GM19240 (cell line): ENCODE measurements at regions not wholly inside any gene's neighbourhood (a gene's known extent, or its start where the extent isn't known, plus 50 kb on each side); places are given as distances from the start of the nearest gene placed in this dataset.
"Not testable (repeated sequence)": the region's sequence is repeated elsewhere in the genome, so short reads cannot be mapped to it uniquely, and the experiment has no call there.

ENCODE experiments used
- DNase-seq: peaks from one replicate; pipeline ENCODE4 v3.0.0; 2011; ENCODE audit warnings: low spot score; ENCODE audit not compliant: insufficient read length

- no peak for DNase-seq
Measured at GRCh38 chr9:120338340-120338739, 241.6 kb downstream of the CDK5RAP2 start.

- no peak for DNase-seq
Measured at GRCh38 chr9:120337131-120337530, 242.8 kb downstream of the CDK5RAP2 start.

DNA sequence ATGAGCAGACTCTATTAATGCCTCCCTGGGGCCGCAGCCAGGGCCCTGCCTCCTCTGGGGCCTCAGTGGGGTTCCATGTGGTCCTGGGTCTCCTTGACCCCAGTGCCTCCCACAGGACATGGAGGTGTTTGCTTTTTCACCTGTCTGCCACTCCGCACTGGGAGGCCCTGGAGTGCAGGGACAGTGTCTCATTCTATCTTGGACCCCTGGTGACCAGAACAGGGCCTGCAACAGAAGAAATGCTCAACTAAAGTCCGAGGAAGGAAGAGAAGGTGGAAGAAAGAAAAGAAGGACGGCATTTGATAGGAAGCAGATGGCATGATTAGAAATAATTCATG is 243.2 kb downstream of the CDK5RAP2 start:
- no peak for DNase-seq

- DNase-seq, result no peak
Measured at GRCh38 chr9:120336021-120336752, 243.8 kb downstream of the CDK5RAP2 start.

DNA sequence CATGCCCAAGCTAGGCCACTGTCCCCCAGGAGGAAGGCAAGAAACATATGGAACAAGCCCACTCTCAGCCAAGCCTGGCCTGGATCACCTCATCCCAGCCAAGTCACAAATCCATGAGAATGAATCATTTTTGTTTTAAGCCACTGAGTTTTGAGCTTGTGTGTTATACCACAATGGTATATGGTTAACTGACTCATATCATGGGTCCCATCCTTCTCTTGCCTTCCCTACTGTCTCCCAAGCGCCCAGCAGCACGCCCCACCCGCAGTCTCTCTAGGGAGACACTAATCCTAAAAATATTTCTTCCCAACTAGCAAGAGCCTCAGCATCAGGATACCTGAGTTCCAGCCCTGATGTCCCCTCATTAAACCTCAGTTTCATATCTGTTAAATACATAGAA is 248.1 kb downstream of the CDK5RAP2 start:
- no peak for DNase-seq

DNA sequence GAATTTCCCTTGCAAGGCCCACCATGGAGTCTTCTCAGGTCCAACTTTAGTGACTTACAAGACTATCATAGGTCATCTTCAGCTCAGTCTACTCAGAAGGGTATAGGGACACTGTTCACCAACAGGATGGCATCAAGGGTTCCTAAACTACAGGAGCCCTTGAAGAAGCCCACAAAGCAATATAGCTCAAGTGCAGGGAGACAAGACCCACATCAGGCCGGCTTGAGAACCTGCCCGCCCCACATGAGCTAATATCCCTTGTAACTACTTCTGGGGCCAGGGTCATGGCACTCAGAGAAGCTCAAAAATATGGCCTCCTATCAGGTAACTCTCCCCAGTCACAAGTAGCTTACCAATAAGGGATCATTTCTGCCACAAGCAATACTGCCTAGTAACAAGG is 249.9 kb downstream of the CDK5RAP2 start:
- no peak for DNase-seq

DNA sequence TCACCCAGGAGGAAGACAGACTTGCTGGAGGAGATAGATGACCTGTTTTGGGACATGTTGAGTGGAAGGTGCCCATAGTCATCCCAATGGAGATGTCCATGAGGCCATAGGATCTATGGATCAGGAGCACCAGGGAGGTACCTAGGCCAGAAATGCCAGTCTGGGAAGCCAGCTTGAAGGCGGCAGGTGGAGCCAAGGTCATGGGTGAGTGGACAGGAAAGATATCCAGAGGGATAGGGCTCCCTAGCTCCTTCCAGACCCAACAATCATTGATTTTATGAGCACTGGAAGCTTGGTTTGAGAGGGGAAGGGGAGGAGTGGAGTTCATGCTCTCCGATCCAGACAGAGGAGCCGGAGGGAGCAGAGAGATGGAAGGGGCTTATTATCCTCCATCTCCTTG is 252.6 kb downstream of the CDK5RAP2 start:
- no peak for DNase-seq

GRCh38 chr9:120326049-120326693 is 253.8 kb downstream of the CDK5RAP2 start:
- no peak for DNase-seq

DNA sequence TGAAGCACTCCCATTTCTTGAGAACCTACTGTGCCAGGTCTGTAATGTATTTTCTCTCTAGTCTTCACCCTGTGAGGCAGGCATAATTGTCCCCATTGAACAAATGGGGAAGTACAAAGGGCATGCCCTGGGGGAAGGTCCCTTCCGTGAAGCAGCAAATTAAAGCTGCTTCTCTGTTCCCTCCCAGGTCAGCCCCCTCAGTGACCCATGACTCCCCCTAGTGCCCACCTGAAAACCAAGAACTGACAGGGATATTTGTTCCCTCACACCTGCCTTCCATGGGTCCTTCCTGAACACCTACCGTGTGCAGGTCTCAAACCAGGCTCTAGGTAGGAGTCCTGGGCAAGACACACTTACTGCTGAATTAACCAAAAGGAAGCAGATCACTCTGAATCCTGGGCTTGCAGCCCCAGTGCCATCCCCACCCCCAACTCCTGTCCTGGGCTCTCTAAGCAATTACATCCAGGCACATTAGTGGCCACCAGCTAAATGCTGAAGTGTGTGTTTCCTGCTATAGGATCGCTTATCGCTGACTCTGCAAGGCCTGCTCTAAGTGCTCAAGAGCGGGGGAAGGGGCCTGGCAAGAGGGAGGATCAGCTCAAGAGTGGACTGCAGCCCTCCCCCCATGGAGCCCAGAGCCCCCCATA is 254.8 kb downstream of the CDK5RAP2 start:
- DNase-seq, result no peak

- DNase-seq, result no peak
Measured at GRCh38 chr9:120324461-120324860, 255.5 kb downstream of the CDK5RAP2 start.

- DNase-seq, result no peak
Measured at GRCh38 chr9:120323125-120323524, 256.8 kb downstream of the CDK5RAP2 start.

- DNase-seq, result no peak
Measured at GRCh38 chr9:120319452-120319851, 260.5 kb downstream of the CDK5RAP2 start.

- no peak for DNase-seq
Measured at GRCh38 chr9:120315154-120315553, 264.8 kb downstream of the CDK5RAP2 start.

DNA sequence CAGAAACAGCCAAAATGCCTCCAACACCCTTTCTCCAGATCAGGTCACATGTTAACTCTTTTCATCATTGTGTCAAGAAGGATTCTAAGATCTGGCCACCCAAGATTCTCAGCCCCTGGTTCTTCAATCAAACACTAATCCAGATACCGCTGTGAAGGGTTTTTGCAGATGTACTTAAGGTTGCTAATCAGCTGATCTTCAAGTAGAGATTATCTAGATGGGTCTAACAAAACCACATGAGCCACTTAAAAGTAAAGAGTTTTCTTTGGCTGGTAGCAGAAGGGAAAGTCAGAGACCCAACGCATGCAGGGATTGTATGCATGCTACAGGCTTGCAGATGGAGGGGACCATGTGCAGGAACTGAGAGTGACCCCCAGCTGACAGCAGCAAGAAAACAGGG is 267.9 kb downstream of the CDK5RAP2 start:
- DNase-seq, result no peak

- DNase-seq, result no peak
Measured at GRCh38 chr9:120310035-120310434, 269.9 kb downstream of the CDK5RAP2 start.

GRCh38 chr9:120308495-120308894 is 271.5 kb downstream of the CDK5RAP2 start:
- DNase-seq, result no peak

GRCh38 chr9:120307599-120307998 is 272.4 kb downstream of the CDK5RAP2 start:
- no peak for DNase-seq

DNA sequence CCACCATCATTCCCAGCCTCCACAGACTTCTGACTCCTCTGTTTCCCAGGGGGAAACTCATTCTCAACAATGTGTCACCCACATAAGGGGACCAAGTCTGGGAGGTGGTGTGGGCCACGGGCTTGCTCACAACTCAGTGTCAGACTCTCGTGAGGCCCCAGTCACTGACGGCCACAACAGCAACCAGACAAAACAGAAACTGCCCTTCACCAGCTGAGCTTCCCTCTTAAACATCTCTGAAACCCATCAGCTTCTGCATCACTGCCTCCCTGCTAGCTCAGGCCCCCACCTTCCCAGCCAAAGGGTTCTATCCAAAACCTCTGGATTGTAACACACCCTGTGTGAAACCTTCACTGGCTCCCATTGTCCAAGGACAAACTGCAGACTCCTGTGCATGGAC is 273.4 kb downstream of the CDK5RAP2 start:
- DNase-seq, result no peak

GRCh38 chr9:120306088-120306487 is 273.9 kb downstream of the CDK5RAP2 start:
- DNase-seq, result no peak

DNA sequence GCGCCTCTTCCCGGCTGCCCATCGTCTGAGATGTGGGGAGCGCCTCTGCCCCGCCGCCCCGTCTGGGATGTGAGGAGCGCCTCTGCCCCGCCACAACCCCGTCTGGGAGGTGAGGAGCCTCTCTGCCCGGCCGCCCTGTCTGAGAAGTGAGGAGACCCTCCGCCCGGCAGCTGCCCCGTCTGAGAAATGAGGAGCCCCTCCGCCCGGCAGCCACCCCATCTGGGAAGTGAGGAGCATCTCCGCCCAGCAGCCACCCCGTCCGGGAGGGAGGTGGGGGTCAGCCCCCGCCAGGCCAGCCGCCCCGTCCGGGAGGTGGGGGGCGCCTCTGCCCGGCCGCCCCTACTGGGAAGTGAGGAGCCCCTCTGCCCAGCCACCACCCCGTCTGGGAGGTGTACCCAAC is 275.1 kb downstream of the CDK5RAP2 start:
- not testable (repeated sequence) for DNase-seq

GRCh38 chr9:120303519-120303918 is 276.4 kb downstream of the CDK5RAP2 start:
- DNase-seq, result no peak

DNA sequence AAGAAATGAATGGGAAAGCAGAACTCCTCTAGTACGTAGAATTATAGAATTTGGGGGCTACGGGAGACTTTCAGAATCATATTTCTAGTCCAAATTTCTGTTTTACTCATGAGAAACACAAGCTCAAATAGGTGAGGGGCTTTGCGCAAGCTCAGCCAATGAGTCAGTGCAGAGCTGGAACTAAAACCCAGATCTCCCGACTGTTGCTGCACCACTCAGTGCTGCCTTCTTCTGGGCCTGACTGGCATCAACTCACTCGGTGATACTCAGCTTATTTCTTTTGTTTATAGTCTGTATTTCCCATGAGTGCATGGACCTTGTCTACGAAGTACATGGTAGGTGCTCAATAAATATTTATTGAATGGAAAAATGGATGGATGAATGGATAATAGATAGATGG is 280.2 kb downstream of the CDK5RAP2 start:
- no peak for DNase-seq

- DNase-seq, result no peak
Measured at GRCh38 chr9:120294003-120294402, 286.0 kb downstream of the CDK5RAP2 start.
